Aorta (tissue), 5 donors: ENCODE measurements at regions not wholly inside any gene's neighbourhood (a gene's known extent, or its start where the extent isn't known, plus 50 kb on each side); places are given as distances from the start of the nearest gene placed in this dataset.

Experiments used
- ATAC-seq: fragments of 200-7000 bp; cut with Tn5 transposase; one replicate; pipeline ENCODE4 v1.9.1; 2022; ENCODE audit warnings: moderate library complexity; ENCODE audit not compliant: low FRiP score
- DNase-seq, 2 donors: peaks; one replicate each; pipeline ENCODE4 v3.0.0-alpha.2; 2020
- H3K27ac ChIP-seq, 2 donors: one replicate each; pipeline ENCODE4 v1.5.1; 2013; ENCODE audit warnings: low read length in 2 of 2, mild to moderate bottlenecking in 2 of 2, moderate library complexity in 2 of 2, control low read depth in 1 of 2, inconsistent platforms in 1 of 2, low read depth in 1 of 2
- H3K27me3 ChIP-seq, 2 donors: one replicate each; pipeline ENCODE4 v1.6.1; 2013; ENCODE audit warnings: control low read depth in 1 of 2, low read length in 1 of 2, mild to moderate bottlenecking in 1 of 2, moderate library complexity in 1 of 2; ENCODE audit not compliant: insufficient read depth in 2 of 2, control insufficient read depth in 1 of 2
- H3K36me3 ChIP-seq, 2 donors: one replicate each; pipeline ENCODE4 v1.6.1; 2013; ENCODE audit warnings: control low read depth in 1 of 2, low read length in 1 of 2, mild to moderate bottlenecking in 1 of 2; ENCODE audit not compliant: insufficient read depth in 2 of 2, control insufficient read depth in 1 of 2
- H3K4me1 ChIP-seq, 2 donors: one replicate each; pipeline ENCODE4 v1.6.1; 2013; ENCODE audit warnings: low read length in 2 of 2, control low read depth in 1 of 2, mild to moderate bottlenecking in 1 of 2, moderate library complexity in 1 of 2; ENCODE audit not compliant: insufficient read depth in 2 of 2, control insufficient read depth in 1 of 2
- H3K4me3 ChIP-seq, 2 donors: one replicate each; pipeline ENCODE4 v1.5.1; 2013; ENCODE audit warnings: low read length in 2 of 2, control low read depth in 1 of 2, mild to moderate bottlenecking in 1 of 2
- H3K9me3 ChIP-seq: one replicate; pipeline ENCODE4 v1.6.1; 2013; ENCODE audit warnings: mild to moderate bottlenecking, low read length; ENCODE audit not compliant: control insufficient read depth
- WGBS, 2 donors: extraction: QIAGEN DNeasy Blood & Tissue Kit; methylation state at CpG; one replicate each; pipeline ENCODE4 v1.1.7; 2013; 5-methylcytosine and 5-hydroxymethylcytosine counted together
- intact Hi-C, 2 donors: fragments of 100-400 bp; cut with DNase I; formaldehyde crosslinking; loops; one replicate each; pipeline versions ENCODE4 v1.14.2 to v1.15.0; 2022
- donor health status: healthy with polysubstance abuse.
- donor health status: Bipolar disorder and iron deficiency.
- donor health status: DM: no; HTN: no; CAD: no.
- donor health status: DM: no; HTN: no; CAD: no.
- donor health status: DM: yes; HTN: yes; CAD: no.

- intact Hi-C loops = no loop called here
- no peak for DNase-seq
- H3K4me1 ChIP-seq = no peaks in the 10 kb centered on the region
- H3K36me3 ChIP-seq = no peaks in the 10 kb centered on the region
- 50 to 60% methylated on average over 1 of the region's 1 CpG for WGBS, 2 donors
- ATAC-seq = no peak
- H3K27me3 ChIP-seq = no peaks in the 10 kb centered on the region
- H3K27ac ChIP-seq = no peak overlapping the region
- H3K9me3 ChIP-seq = no peaks in the 10 kb centered on the region
- no peak overlapping the region for H3K4me3 ChIP-seq
Measured at GRCh38 chr10:56142092-56142728, 218.8 kb downstream of the ZWINT start.

- intact Hi-C loops = no loop called here
- 17 to 18% methylated on average over 4 of the region's 4 CpGs for WGBS, 2 donors
Measured at GRCh38 chr10:56139405-56139804, 221.7 kb downstream of the ZWINT start.

DNA sequence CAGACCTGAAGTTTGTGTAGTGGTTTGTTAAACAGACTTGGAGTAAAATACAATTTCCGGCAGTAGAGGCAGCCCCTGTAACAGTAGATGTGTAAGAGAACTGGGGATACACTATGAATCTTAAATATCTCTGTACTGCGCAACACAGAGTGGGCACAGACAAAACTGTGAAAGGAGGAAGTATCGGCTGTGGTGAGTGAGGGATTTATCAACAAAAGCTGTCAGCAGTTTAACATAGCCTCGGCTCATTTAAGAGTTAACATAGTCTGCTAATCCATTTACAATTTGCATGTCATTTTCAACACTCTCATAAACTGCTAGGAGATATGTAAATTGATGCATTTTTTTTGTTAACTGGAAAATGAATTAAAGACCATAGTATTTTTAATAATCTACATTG lies 225.2 kb downstream of the ZWINT start:
- H3K36me3 ChIP-seq = no peaks in the 10 kb centered on the region
- no peaks in the 10 kb centered on the region for H3K4me1 ChIP-seq
- intact Hi-C loops = no loop called here
- 59 to 61% methylated on average over 4 of the region's 4 CpGs for WGBS, 2 donors
- ATAC-seq = no peak
- H3K9me3 ChIP-seq = no peaks in the 10 kb centered on the region
- H3K27ac ChIP-seq = no peak overlapping the region
- no peak overlapping the region for H3K4me3 ChIP-seq
- DNase-seq = no peak
- no peaks in the 10 kb centered on the region for H3K27me3 ChIP-seq

More at GRCh38 chr10:56139405-56139804, 221.7 kb downstream of the ZWINT start:
- no peak overlapping the region for H3K27ac ChIP-seq
- H3K27me3 ChIP-seq = no peaks in the 10 kb centered on the region
- H3K9me3 ChIP-seq = no peaks in the 10 kb centered on the region
- no peaks in the 10 kb centered on the region for H3K36me3 ChIP-seq
- DNase-seq (no peak), ATAC-seq (no peak)
- H3K4me3 ChIP-seq = no peak overlapping the region
- no peaks in the 10 kb centered on the region for H3K4me1 ChIP-seq

GRCh38 chr10:56123247-56123646 lies 237.8 kb downstream of the ZWINT start:
- ATAC-seq (no peak), DNase-seq (no peak)
- H3K27ac ChIP-seq = no peak overlapping the region
- H3K4me1 ChIP-seq = no peaks in the 10 kb centered on the region
- H3K4me3 ChIP-seq = no peak overlapping the region
- no peaks in the 10 kb centered on the region for H3K36me3 ChIP-seq
- intact Hi-C loops = no loop called here
- no peaks in the 10 kb centered on the region for H3K27me3 ChIP-seq
- no peaks in the 10 kb centered on the region for H3K9me3 ChIP-seq
- 42 to 46% methylated on average over 1 of the region's 1 CpG for WGBS, 2 donors

DNA sequence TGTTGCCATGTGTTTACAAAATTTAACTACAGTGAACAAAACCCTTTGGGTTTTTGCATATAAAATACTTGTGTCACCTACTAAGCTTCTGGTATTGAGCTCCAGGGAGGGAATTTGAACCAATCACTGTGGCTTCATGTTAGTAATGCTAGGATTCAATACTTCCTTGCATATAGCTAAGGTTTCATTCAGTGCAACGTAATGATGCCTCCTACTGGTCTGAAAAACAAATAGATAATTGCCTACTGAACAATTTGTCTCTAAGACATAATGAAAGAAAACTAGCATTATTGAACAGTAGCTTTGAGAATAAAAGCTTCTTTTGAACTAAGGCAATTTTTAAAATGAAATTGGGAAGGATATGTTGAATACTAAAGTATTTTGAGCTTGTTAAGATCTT lies 244.4 kb downstream of the ZWINT start:
- intact Hi-C loops = no loop called here
- Histone ChIP-seq H3K27ac (no peak overlapping the region), H3K9me3 (no peaks in the 10 kb centered on the region), H3K4me3 (no peak overlapping the region), H3K27me3 (no peaks in the 10 kb centered on the region), H3K4me1 (no peaks in the 10 kb centered on the region), H3K36me3 (no peaks in the 10 kb centered on the region)
- ATAC-seq = no peak
- no peak for DNase-seq
- WGBS, 2 donors = 12 to 19% methylated on average over 1 of the region's 1 CpG

DNA sequence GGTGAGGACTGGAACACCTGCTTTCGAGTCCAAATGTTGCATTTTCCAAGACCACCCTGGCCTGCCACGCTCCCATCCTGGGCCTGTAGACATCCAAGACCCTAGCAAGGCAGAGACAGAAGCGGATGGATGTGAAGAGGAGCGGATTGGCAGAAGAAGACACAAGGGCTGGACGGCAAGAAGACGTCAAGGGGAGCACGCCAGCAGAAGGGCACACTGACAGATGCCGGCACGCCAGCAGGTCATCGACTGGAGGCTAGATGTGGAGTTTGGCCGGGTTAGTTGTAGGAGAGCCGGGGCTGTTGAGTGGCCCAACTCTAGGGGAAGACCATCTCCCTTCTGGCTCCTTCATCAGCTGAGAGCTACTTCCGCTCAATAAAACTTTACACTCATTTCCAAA lies 251.6 kb downstream of the ZWINT start:
- Histone ChIP-seq H3K27ac (no peak overlapping the region), H3K4me1 (no peaks in the 10 kb centered on the region), H3K4me3 (no peak overlapping the region), H3K27me3 (no peaks in the 10 kb centered on the region), H3K36me3 (no peaks in the 10 kb centered on the region), H3K9me3 (peaks cover 4% of the 10 kb centered on the region)
- 89 to 94% methylated on average over 13 of the region's 13 CpGs for WGBS, 2 donors
- DNase-seq = no peak
- intact Hi-C loops = no loop called here
- no peak for ATAC-seq

DNA sequence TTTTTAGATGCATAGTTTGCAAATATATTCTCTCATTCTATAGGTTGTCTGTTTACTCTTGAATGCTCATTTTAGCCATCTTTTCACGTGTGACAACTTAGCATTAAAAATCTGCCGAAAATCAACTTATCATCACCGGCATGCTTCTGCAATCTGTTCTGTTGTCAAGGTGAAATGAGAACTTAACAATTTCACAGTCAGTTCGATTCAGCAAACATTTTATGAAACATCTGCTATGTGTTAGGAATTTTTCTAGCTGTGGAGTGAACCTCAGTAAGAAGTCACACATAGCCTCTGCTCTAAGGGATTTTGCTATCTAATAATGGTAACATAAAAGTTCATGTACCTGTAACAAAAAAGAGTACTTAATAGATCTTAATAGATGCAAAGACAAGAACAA lies 256.1 kb downstream of the ZWINT start:
- Histone ChIP-seq H3K4me1 (no peaks in the 10 kb centered on the region), H3K27ac (no peak overlapping the region), H3K4me3 (no peak overlapping the region), H3K27me3 (no peaks in the 10 kb centered on the region), H3K9me3 (peaks cover 4% of the 10 kb centered on the region), H3K36me3 (no peaks in the 10 kb centered on the region)
- no peak for DNase-seq
- no peak for ATAC-seq
- intact Hi-C loops = no loop called here
- 65 to 70% methylated on average over 4 of the region's 4 CpGs for WGBS, 2 donors

DNA sequence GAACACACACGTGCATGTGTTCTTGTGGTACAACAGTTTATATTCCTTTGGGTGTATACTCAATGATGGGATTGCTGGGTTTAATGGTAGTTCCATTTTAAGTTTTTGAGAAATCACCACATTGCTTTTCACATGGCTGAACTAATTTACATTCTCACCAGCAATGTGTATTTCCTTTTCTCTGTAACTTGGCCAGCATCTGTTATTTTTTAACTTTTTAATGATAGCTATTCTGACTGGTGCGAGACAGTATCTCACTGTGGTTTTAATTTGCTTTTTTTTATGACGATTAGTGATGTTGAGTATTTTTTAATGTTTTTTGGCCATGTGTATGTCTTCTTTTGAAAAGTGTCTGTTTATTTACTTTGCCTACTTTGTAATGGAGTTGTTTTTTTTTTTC lies 256.6 kb downstream of the ZWINT start:
- no peak overlapping the region for H3K27ac ChIP-seq
- ATAC-seq (no peak), DNase-seq (no peak)
- H3K4me3 ChIP-seq = no peak overlapping the region
- peaks cover 3% of the 10 kb centered on the region for H3K9me3 ChIP-seq
- intact Hi-C loops = no loop called here
- H3K27me3 ChIP-seq = no peaks in the 10 kb centered on the region
- H3K36me3 ChIP-seq = no peaks in the 10 kb centered on the region
- 77 to 83% methylated on average over 3 of the region's 3 CpGs for WGBS, 2 donors
- H3K4me1 ChIP-seq = no peaks in the 10 kb centered on the region

DNA sequence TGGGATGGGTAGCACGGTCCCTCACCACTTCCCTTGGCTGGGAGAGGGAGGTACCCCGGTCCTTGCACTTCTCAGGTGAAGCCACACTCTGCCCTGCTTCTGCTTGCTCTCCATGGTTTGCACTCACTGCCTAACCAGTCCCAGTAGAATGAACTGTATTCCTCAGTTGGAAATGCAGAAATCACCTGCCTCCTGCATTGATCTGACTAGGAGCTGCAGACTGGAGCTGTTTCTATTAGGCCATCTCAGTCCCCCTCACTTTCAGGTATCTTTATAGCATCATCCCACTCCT lies 264.9 kb downstream of the ZWINT start:
- ATAC-seq (no peak), DNase-seq (no peak)
- Histone ChIP-seq H3K36me3 (no peaks in the 10 kb centered on the region), H3K9me3 (peaks cover 2% of the 10 kb centered on the region), H3K4me1 (no peaks in the 10 kb centered on the region), H3K27me3 (no peaks in the 10 kb centered on the region), H3K4me3 (no peak overlapping the region), H3K27ac (no peak overlapping the region)
- intact Hi-C loops = no loop called here
- 84% methylated on average over 2 of the region's 2 CpGs for WGBS, 2 donors
